Caco-2 (cell line): ENCODE measurements at regions not wholly inside any gene's neighbourhood (a gene's known extent, or its start where the extent isn't known, plus 50 kb on each side); places are given as distances from the start of the nearest gene placed in this dataset.

Experiments
- BruUV-seq: library from RNA; stranded (reverse); fragments of 400-500 nt; replicated peaks from 2 replicates; lab custom pipeline; 2021; lab: Mats Ljungman, UMichigan
- CTCF ChIA-PET: fragments of 300-600 bp; sonication (Branson Sonifier 250); formaldehyde crosslinking; loops from one replicate; lab custom pipeline; 2022; ENCODE audit warnings: antibody characterized with exemption; lab: Charles Lee
- POLR2A ChIA-PET: fragments of 300-600 bp; sonication (Branson Sonifier 250); formaldehyde crosslinking; loops from one replicate; lab custom pipeline; 2022; ENCODE audit warnings: antibody characterized with exemption; lab: Charles Lee
- DNase-seq, 2 experiments: peaks; one replicate each; pipeline versions ENCODE4 v3.0.0 to v3.0.0-alpha.2; 2020 to 2022
- H3K27me3 ChIP-seq: replicated peaks from 2 replicates; pipeline ENCODE4 v1.6.0; 2011; ENCODE audit warnings: low read length; ENCODE audit not compliant: control insufficient read depth, insufficient read depth
- H3K36me3 ChIP-seq: 2 replicates; pipeline ENCODE4 v1.5.1; 2011; ENCODE audit warnings: low read length; ENCODE audit not compliant: control insufficient read depth, insufficient read depth
- H3K4me1 ChIP-seq: fragments of 250-450 bp; sonication (Bioruptor Pico); 2 replicates; pipeline ENCODE4 v1.5.1; 2020; ENCODE audit warnings: mild to moderate bottlenecking
- H3K4me3 ChIP-seq: 2 replicates; pipeline ENCODE4 v1.5.1; 2011; ENCODE audit warnings: low read depth, mild to moderate bottlenecking, control low read depth, low read length
- H3K9me3 ChIP-seq: fragments of 250-450 bp; sonication (Bioruptor Pico); 2 replicates; pipeline ENCODE4 v1.5.1; 2020; ENCODE audit warnings: mild to moderate bottlenecking, moderate library complexity
- H3K27ac Mint-ChIP-seq: one replicate; pipeline ENCODE4 v1.8.0; 2022; ENCODE audit warnings: mixed read lengths; ENCODE audit not compliant: unreplicated experiment
- H3K27me3 Mint-ChIP-seq: one replicate; pipeline ENCODE4 v1.8.0; 2022; ENCODE audit warnings: mixed read lengths; ENCODE audit not compliant: insufficient read depth, unreplicated experiment
- H3K36me3 Mint-ChIP-seq: one replicate; pipeline ENCODE4 v1.8.0; 2022; ENCODE audit warnings: mild to moderate bottlenecking, mixed read lengths; ENCODE audit not compliant: insufficient read depth, unreplicated experiment
- H3K4me1 Mint-ChIP-seq: one replicate; pipeline ENCODE4 v1.8.0; 2022; ENCODE audit warnings: low read depth, mixed read lengths; ENCODE audit not compliant: unreplicated experiment
- H3K4me3 Mint-ChIP-seq: one replicate; pipeline ENCODE4 v1.8.0; 2022; ENCODE audit warnings: mild to moderate bottlenecking, moderate library complexity, mixed read lengths; ENCODE audit not compliant: unreplicated experiment
- H3K9me3 Mint-ChIP-seq: one replicate; pipeline ENCODE4 v1.8.0; 2022; ENCODE audit warnings: mixed read lengths; ENCODE audit not compliant: unreplicated experiment
- intact Hi-C: fragments of 100-400 bp; cut with micrococcal nuclease; formaldehyde crosslinking; loops from one replicate; pipeline ENCODE4 v1.10.0; 2022; ENCODE audit not compliant: unreplicated experiment
- TF ChIP-seq, protein P1 (sequence below), 2 experiments: fragments of 200-600 bp in 1 of 2; IDR thresholded peaks; 1 replicate in 1 of 2; 2 replicates in 1 of 2; pipeline versions ENCODE4 v1.5.1 to v1.8.0; 2011 to 2022; ENCODE audit warnings: antibody characterized with exemption in 1 of 2, control low read depth in 1 of 2, inconsistent platforms in 1 of 2, low read depth in 1 of 2, low read length in 1 of 2, mild to moderate bottlenecking in 1 of 2, moderate library complexity in 1 of 2; ENCODE audit not compliant: insufficient read depth in 1 of 2, severe bottlenecking in 1 of 2, unreplicated experiment in 1 of 2

- Histone ChIP-seq H3K4me3 (no peak overlapping the region), H3K9me3 (no peaks in the 10 kb centered on the region), H3K27me3 (no peaks in the 10 kb centered on the region), H3K36me3 (no peaks in the 10 kb centered on the region), H3K4me1 (no peaks in the 10 kb centered on the region)
- H3K4me3 Mint-ChIP-seq, result no peak overlapping the region
- peaks cover 7% of the 10 kb centered on the region for H3K4me1 Mint-ChIP-seq
- BruUV-seq, result no TSS peak
- peaks cover 4% of the 10 kb centered on the region for H3K36me3 Mint-ChIP-seq
- DNase-seq, result peak in 1 of 2 experiments; percentile 15
- H3K27me3 Mint-ChIP-seq, result no peaks in the 10 kb centered on the region
- CTCF ChIA-PET, result interaction anchor here (0.8 kb wide), 1 partner anchor 65 kb away, joined by 3 read pairs; no protein-coding TSS in a partner anchor
- intact Hi-C loops, result no loop called here
- POLR2A ChIA-PET, result no interaction called here
- no peaks in the 10 kb centered on the region for H3K9me3 Mint-ChIP-seq
- TF ChIP-seq, protein P1, sequence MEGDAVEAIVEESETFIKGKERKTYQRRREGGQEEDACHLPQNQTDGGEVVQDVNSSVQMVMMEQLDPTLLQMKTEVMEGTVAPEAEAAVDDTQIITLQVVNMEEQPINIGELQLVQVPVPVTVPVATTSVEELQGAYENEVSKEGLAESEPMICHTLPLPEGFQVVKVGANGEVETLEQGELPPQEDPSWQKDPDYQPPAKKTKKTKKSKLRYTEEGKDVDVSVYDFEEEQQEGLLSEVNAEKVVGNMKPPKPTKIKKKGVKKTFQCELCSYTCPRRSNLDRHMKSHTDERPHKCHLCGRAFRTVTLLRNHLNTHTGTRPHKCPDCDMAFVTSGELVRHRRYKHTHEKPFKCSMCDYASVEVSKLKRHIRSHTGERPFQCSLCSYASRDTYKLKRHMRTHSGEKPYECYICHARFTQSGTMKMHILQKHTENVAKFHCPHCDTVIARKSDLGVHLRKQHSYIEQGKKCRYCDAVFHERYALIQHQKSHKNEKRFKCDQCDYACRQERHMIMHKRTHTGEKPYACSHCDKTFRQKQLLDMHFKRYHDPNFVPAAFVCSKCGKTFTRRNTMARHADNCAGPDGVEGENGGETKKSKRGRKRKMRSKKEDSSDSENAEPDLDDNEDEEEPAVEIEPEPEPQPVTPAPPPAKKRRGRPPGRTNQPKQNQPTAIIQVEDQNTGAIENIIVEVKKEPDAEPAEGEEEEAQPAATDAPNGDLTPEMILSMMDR (IDR thresholded peaks at IDR 0.05; ENCODE audit: insufficient read depth in 1 of 2, low read depth in 1 of 2, low read length in 1 of 2, severe bottlenecking in 1 of 2, unreplicated experiment in 1 of 2), result no peak
- no peak overlapping the region for H3K27ac Mint-ChIP-seq
Measured at GRCh38 chr5:62208218-62208852, 97.7 kb upstream of the KIF2A start.

- no TSS peak for BruUV-seq
- Histone ChIP-seq H3K4me1 (no peaks in the 10 kb centered on the region), H3K27me3 (no peaks in the 10 kb centered on the region), H3K36me3 (no peaks in the 10 kb centered on the region), H3K9me3 (no peaks in the 10 kb centered on the region), H3K4me3 (no peak overlapping the region)
- peaks cover 4% of the 10 kb centered on the region for H3K36me3 Mint-ChIP-seq
- intact Hi-C loops, result no loop called here
- ChIA-PET CTCF (no interaction called here), POLR2A (no interaction called here)
- peaks cover 6% of the 10 kb centered on the region for H3K27me3 Mint-ChIP-seq
- DNase-seq, result no peak
- TF ChIP-seq, protein P1 (IDR thresholded peaks at IDR 0.05; ENCODE audit: insufficient read depth in 1 of 2, low read depth in 1 of 2, low read length in 1 of 2, severe bottlenecking in 1 of 2, unreplicated experiment in 1 of 2), result no peak
- H3K27ac Mint-ChIP-seq, result no peak overlapping the region
- H3K4me1 Mint-ChIP-seq, result peaks cover 7% of the 10 kb centered on the region
- H3K9me3 Mint-ChIP-seq, result no peaks in the 10 kb centered on the region
- H3K4me3 Mint-ChIP-seq, result no peak overlapping the region
Measured at GRCh38 chr5:62211405-62211804, 94.6 kb upstream of the KIF2A start.

GRCh38 chr5:62212648-62213047, 93.4 kb upstream of the KIF2A start:
- POLR2A ChIA-PET, result no interaction called here
- H3K27me3 ChIP-seq, result no peaks in the 10 kb centered on the region
- H3K9me3 Mint-ChIP-seq, result no peaks in the 10 kb centered on the region
- no peak overlapping the region for H3K27ac Mint-ChIP-seq
- H3K4me3 ChIP-seq, result no peak overlapping the region
- peaks cover 7% of the 10 kb centered on the region for H3K4me1 Mint-ChIP-seq
- CTCF ChIA-PET, result no interaction called here
- no peaks in the 10 kb centered on the region for H3K4me1 ChIP-seq
- peaks cover 4% of the 10 kb centered on the region for H3K36me3 Mint-ChIP-seq
- no peaks in the 10 kb centered on the region for H3K9me3 ChIP-seq
- intact Hi-C loops, result no loop called here
- BruUV-seq, result no TSS peak
- H3K27me3 Mint-ChIP-seq, result peaks cover 6% of the 10 kb centered on the region
- no peaks in the 10 kb centered on the region for H3K36me3 ChIP-seq
- TF ChIP-seq, protein P1 (IDR thresholded peaks at IDR 0.05; ENCODE audit: insufficient read depth in 1 of 2, low read depth in 1 of 2, low read length in 1 of 2, severe bottlenecking in 1 of 2, unreplicated experiment in 1 of 2), result no peak
- H3K4me3 Mint-ChIP-seq, result no peak overlapping the region
- no peak for DNase-seq
